ENCODE measurements at regions not wholly inside any gene's neighbourhood (a gene's known extent, or its start where the extent isn't known, plus 50 kb on each side); places are given as distances from the start of the nearest gene placed in this dataset.
"Not testable (repeated sequence)": the region's sequence is repeated elsewhere in the genome, so short reads cannot be mapped to it uniquely, and the experiment has no call there.

GRCh38 chr5:62044989-62045388, 261.0 kb upstream of the KIF2A start:
- DNase-seq, result no peak

DNA sequence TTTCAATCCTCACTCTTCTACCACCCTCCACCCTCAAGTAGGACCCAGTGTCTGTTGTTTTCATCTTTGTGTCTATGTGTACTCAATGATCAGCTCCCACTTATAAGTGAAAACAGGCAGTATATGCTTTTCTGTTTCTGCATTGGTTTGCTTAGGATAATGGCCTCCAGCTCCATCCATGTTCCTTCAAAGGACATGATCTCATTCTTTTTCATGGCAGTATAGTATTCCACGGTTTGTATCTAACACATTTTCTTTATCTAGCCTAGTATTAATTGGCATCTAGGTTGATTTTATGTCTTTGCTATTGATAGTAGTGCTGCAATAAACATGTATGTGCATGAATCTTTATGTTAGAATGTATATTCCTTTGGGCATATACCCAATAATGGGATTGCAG, 259.8 kb upstream of the KIF2A start:
- DNase-seq, result no peak

GRCh38 chr5:62051747-62052146, 254.3 kb upstream of the KIF2A start:
- DNase-seq, result no peak

DNA sequence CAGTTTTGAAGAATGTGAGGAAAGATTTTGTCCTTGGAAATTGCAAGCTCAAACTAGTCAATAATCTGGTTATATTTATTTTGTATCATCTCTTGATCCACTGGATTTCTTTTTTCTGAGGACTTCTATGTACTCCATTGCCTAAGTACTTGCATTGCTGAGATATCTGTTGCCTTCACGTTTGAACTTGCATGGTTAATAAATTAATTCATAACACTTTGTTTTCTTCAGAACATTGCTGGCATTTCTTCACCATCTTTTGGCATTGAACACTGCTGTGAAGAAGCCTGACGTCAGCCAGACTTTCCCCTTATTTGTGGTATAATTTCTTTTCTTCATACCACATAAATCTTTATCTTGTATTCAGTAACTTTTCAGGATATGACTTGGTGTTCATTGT, 246.0 kb upstream of the KIF2A start:
- DNase-seq, result no peak

- DNase-seq, result no peak
Measured at GRCh38 chr5:62065050-62065449, 241.0 kb upstream of the KIF2A start.

DNA sequence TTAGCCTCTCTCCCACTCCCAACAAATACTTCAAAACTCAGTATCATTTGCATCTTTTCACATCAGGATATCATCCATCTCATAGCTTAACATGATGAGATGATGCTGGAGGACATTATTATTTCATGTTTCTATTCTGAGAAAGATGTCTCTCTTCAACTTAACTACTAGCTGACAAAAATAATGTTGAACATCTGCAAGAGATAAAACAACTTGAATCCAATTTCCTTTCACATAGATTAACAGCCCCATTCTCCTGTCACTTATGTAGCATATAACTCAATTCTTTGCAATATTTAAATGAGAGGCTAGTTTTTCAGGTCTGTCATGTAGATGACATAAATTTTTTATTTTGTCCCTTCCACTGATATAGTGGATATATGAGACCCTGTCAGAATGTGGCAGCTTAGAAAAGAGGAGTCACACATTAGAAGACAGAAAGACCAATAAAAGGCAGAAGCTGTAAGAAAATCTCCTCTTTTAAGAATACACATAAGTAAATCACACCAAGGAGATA, 239.2 kb upstream of the KIF2A start:
- DNase-seq, result no peak

DNA sequence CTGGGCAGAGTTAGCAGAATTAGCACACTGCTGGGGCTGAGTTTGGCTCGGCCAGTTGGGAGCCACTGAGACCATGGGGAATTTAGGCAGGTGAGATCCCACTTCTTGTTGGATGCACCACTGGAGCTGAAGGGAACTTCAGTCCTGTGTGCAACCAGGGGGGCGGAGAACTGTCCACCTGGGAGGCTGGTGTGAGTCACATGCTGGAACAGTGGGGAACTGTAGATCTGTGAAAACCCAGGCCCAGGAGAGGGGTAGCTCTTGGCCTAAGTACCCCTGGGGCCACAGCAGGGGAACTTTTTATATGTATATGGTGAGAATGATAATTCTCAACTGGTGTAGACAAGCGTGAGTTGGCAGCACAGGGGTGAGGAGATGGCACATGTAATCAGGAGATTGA, 237.5 kb upstream of the KIF2A start:
- DNase-seq, result no peak

- no peak for DNase-seq
Measured at GRCh38 chr5:62077387-62077786, 228.6 kb upstream of the KIF2A start.

- no peak for DNase-seq
Measured at GRCh38 chr5:62077823-62078550, 228.0 kb upstream of the KIF2A start.

DNA sequence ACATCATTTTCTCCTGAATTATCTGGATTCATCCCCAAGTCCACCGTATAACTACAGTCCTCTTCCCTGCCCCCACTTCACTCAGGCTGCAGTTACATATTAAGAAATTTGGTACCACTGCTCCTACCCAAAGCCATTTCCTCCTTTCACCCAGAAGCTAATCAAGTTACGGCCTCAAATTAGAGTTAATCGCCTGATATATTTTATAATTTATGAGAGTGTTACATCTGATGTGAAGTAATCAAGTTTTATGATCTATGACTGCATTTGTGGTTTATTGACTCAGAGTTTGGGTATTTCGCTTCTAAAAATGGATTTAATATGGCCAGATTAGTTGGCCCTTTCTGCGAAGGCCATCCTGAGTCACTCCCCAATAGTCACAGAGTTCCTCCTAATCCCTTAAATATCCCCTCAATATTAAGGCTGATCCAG, 223.6 kb upstream of the KIF2A start:
- no peak for DNase-seq

DNA sequence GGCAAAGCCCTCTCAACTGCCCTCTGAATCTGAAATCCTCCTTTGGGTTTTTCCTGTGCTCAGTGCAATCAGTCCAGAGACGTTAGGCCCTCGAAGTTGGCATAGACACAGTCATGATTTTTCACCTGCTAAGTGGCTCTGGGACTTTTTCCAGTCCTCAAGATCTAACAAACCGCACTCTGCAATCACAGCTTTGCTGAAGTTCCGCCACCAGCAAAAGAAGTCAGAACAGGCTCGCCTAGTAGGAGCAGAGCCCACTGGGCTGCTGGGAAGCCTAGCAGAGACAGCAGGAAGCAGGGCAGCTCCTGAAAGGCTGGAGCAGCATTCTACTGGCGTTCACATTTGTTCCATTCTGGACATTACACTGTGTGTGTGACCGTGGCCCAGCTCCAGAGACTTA, 222.8 kb upstream of the KIF2A start:
- DNase-seq, result no peak

DNA sequence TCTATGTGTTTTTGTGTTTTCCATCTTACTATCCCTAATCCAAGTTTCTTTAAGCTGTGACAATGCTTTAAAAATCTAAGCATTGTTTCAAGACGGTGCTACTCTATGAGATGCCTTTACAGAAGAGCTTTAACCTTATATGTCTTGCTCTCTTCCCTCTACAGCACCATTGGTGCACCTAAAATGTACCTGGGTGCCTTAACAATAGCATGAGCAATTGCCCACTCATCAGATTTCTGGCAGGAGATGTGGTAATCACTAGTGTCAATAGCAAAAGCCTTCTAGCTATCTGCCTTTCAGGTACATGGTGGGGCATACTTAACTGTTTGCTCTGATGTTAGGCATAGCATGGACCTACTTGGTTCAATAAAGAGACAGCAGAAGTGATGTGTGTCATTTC, 222.3 kb upstream of the KIF2A start:
- DNase-seq, result no peak

DNA sequence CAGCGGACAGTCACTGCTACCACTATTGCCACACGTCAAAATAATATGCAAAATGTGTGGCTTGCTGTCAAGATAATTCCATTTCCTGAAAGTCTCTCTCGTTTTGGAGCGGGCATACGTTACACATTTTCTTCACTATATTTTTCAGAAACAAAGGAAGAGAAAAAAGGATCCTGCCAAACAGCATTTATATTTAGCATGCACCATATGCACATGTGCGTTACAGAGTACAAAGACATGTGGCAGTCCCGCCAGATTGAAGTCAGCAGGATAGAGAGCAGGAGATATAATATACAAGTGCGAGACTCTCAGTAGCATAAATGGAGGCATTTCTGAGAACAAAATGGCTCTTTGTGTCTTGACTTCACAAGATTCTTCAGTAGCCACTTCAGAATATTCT, 221.6 kb upstream of the KIF2A start:
- no peak for DNase-seq

DNA sequence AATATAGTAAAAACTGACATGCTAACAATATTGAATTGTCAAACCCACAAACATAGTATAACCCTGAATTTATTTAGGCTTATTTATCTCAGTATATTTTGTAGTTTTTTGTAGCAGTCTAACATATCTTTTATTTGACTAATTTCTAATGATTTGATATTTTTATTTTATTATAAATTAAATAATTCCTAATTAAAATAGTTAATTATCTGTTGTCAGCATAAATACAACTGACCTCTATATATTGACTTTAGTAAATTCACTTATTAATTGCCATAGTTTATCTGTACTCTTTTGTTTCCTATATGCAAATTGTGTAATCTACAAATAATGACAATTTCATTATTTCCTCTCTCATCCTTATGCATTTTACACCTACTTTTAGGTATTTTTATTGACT, 215.1 kb upstream of the KIF2A start:
- no peak for DNase-seq

- DNase-seq, result no peak
Measured at GRCh38 chr5:62093411-62093810, 212.6 kb upstream of the KIF2A start.

GRCh38 chr5:62093976-62094375, 212.0 kb upstream of the KIF2A start:
- DNase-seq, result peak; percentile 82

DNA sequence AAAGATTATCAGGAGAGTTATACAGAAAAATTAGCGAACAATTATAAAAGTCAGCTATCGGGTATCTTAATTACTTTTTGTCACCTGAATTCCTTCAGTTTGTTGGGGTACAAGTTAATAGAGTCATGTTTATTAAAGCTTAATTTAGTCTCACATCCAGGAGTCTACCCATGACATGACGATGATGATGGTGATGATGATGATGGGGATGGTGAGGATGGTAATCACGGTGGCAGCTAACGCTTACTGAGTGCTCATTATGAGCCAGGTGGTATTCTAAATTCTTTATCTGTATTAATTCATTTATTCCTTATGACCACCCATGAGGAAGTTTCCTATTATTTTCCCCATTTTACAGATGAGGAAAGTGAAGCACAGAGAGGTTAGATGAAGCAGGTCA, 208.6 kb upstream of the KIF2A start:
- no peak for DNase-seq

GRCh38 chr5:62100201-62100600, 205.8 kb upstream of the KIF2A start:
- DNase-seq, result no peak

GRCh38 chr5:62103863-62104262, 202.1 kb upstream of the KIF2A start:
- not testable (repeated sequence) for DNase-seq

GRCh38 chr5:62111428-62111827, 194.6 kb upstream of the KIF2A start:
- no peak for DNase-seq

DNA sequence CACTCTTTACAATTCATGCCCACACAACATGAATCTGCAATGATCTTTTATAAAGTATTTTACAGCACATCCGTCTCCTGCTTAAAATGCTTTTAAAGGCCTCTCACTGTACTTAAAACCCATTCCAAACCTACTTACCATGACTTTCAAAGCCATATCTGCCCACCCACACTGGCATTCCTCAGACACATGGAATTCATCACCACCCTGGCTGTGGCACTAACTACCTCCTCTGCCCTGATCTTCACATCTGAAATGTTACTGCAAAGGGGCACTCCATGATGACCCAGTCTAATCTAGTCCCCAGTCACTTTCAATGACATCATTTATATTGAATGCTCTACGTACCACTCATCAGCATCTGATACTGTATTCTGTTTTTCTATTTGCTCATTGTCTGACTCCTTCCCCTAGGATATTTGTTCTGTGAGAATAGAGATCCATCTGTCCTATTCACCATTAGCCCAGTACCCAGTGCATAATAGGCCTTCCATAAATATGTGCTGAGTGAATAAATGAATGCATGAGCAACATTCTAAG, 193.2 kb upstream of the KIF2A start:
- DNase-seq, result no peak

GRCh38 chr5:62115014-62115413, 191.0 kb upstream of the KIF2A start:
- DNase-seq, result no peak

GRCh38 chr5:62124266-62124665, 181.7 kb upstream of the KIF2A start:
- peak; percentile 77 for DNase-seq

DNA sequence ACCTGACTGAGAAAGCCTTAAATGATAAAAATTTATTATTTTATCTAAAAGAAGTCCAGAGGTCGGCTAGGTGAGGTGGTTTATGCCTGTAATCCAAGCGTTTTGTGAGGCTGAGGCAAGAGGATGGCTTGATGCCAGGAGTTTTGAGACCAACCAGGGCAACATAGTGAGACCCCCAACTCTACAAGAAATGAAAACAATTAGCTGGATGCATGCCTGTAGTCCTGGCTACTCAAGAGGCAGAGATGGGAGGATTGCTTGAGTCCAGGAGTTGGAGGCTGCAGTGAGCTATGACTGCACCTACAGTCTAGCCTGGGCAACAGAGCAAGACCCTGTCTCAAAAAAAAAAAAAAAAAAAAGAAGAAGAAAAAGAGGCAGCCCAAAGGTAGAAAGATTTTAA, 179.9 kb upstream of the KIF2A start:
- DNase-seq, result no peak
